Parathyroid adenoma (tissue), 2 donors: ENCODE measurements at regions not wholly inside any gene's neighbourhood (a gene's known extent, or its start where the extent isn't known, plus 50 kb on each side); places are given as distances from the start of the nearest gene placed in this dataset.

Source experiments
- H2AFZ ChIP-seq: fragments of 300-600 bp; sonication (generic); one replicate; pipeline ENCODE4 v1.7.0; 2017; ENCODE audit warnings: antibody characterized with exemption, mild to moderate bottlenecking
- H3K27ac ChIP-seq: fragments of 300-600 bp; sonication (generic); one replicate; pipeline ENCODE4 v1.7.0; 2017
- H3K27me3 ChIP-seq: fragments of 300-600 bp; sonication (generic); one replicate; pipeline ENCODE4 v1.7.0; 2017; ENCODE audit warnings: low read length; ENCODE audit not compliant: control insufficient read depth, insufficient read depth
- H3K36me3 ChIP-seq: fragments of 300-600 bp; sonication (generic); one replicate; pipeline ENCODE4 v1.7.0; 2017; ENCODE audit warnings: low read length; ENCODE audit not compliant: control insufficient read depth, insufficient read depth
- H3K4me1 ChIP-seq: fragments of 300-600 bp; sonication (generic); one replicate; pipeline ENCODE4 v1.7.0; 2017; ENCODE audit warnings: control low read depth
- H3K4me2 ChIP-seq: fragments of 300-600 bp; sonication (generic); one replicate; pipeline ENCODE4 v1.7.0; 2017; ENCODE audit warnings: low read length
- H3K4me3 ChIP-seq: fragments of 300-600 bp; sonication (generic); one replicate; pipeline ENCODE4 v1.7.0; 2017; ENCODE audit warnings: low read depth, low read length
- H3K79me2 ChIP-seq: fragments of 300-600 bp; sonication (generic); one replicate; pipeline ENCODE4 v1.7.0; 2017; ENCODE audit warnings: control low read depth
- H3K9ac ChIP-seq: fragments of 300-600 bp; sonication (generic); one replicate; pipeline ENCODE4 v1.7.0; 2017; ENCODE audit warnings: mild to moderate bottlenecking
- H3K9me3 ChIP-seq: fragments of 300-600 bp; sonication (generic); one replicate; pipeline ENCODE4 v1.7.0; 2017; ENCODE audit warnings: low read length; ENCODE audit not compliant: control insufficient read depth
- CTCF ChIP-seq: fragments of 300-600 bp; sonication (generic); IDR thresholded peaks from one replicate; pipeline ENCODE4 v1.7.0; 2017; ENCODE audit warnings: antibody characterized with exemption, mild to moderate bottlenecking
- donor health status: primary hyperparathyroidism.

DNA sequence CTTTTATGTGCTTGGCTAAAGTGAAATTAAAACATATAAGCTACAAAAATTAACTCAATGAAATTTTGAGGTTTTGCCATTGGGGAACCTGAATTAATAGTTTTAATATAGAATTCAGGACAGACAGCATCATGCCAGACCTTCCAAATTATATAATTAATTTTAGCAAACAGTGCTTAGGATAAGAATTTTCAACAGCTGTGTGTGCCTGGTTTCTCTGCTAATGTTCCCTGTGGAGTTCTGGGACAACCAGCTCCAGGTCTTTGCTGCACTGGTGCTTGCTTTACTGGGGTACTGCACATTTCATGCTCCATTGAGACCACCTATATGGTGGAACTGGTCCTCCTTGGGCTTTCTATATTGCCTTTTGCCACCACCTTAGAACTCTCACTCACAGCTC is 199.5 kb downstream of the NDFIP2 start:
- H3K9me3 ChIP-seq: no peaks in the 10 kb centered on the region

GRCh38 chr13:79679334-79679733 is 198.4 kb downstream of the NDFIP2 start:
- Histone ChIP-seq H3K9ac (no peak overlapping the region), H3K4me2 (no peak overlapping the region), H3K79me2 (no peaks in the 10 kb centered on the region), H3K27ac (no peak overlapping the region), H3K4me1 (no peaks in the 10 kb centered on the region), H3K27me3 (no peaks in the 10 kb centered on the region), H2AFZ (no peak overlapping the region), H3K36me3 (no peaks in the 10 kb centered on the region), H3K9me3 (no peaks in the 10 kb centered on the region), H3K4me3 (no peak overlapping the region)
- peak; percentile 34 for TF ChIP-seq CTCF

More for the DNA sequence above, 199.5 kb downstream of the NDFIP2 start:
- Histone ChIP-seq H3K4me1 (no peaks in the 10 kb centered on the region), H3K4me2 (no peak overlapping the region), H3K9ac (no peak overlapping the region), H3K4me3 (no peak overlapping the region), H3K27ac (no peak overlapping the region), H3K27me3 (no peaks in the 10 kb centered on the region), H3K79me2 (no peaks in the 10 kb centered on the region), H3K36me3 (no peaks in the 10 kb centered on the region), H2AFZ (no peak overlapping the region)
- TF ChIP-seq CTCF: no peak

DNA sequence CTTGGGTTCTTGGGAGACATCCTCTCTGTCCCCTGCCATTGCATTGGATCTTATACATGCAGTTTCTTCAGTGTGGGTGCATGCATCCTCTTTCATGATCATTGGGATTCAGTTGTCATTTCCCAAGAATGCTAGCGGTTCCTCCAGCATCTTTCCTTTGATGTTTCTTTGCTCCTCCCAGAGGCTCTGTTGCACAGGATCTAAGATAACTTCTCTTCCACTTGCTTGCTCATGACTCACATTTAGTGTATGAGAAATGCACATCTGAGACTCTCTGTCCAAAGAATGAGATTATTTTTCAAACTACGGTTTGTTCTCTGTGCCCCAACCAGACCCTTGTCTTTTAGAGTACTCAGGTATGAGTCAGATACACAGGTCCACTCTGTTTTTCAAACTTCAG is 197.1 kb downstream of the NDFIP2 start:
- no peaks in the 10 kb centered on the region for H3K4me1 ChIP-seq
- no peaks in the 10 kb centered on the region for H3K27me3 ChIP-seq
- H3K9ac ChIP-seq: no peak overlapping the region
- no peak for TF ChIP-seq CTCF
- no peaks in the 10 kb centered on the region for H3K36me3 ChIP-seq
- no peak overlapping the region for H2AFZ ChIP-seq
- H3K27ac ChIP-seq: no peak overlapping the region
- H3K79me2 ChIP-seq: no peaks in the 10 kb centered on the region
- no peaks in the 10 kb centered on the region for H3K9me3 ChIP-seq
- H3K4me3 ChIP-seq: no peak overlapping the region
- H3K4me2 ChIP-seq: no peak overlapping the region

- Histone ChIP-seq H3K4me1 (no peaks in the 10 kb centered on the region), H3K9ac (no peak overlapping the region), H3K4me2 (no peak overlapping the region), H3K4me3 (no peak overlapping the region), H2AFZ (no peak overlapping the region), H3K27me3 (no peaks in the 10 kb centered on the region), H3K79me2 (no peaks in the 10 kb centered on the region), H3K27ac (no peak overlapping the region), H3K36me3 (no peaks in the 10 kb centered on the region), H3K9me3 (no peaks in the 10 kb centered on the region)
- no peak for TF ChIP-seq CTCF
These were observed 195.1 kb downstream of the NDFIP2 start for GRCh38 chr13:79675931-79676660.
